AG04449 (cell line): ENCODE measurements at regions not wholly inside any gene's neighbourhood (a gene's known extent, or its start where the extent isn't known, plus 50 kb on each side); places are given as distances from the start of the nearest gene placed in this dataset.

ENCODE experiments used
- CTCF ChIA-PET: fragments of 350-600 bp; formaldehyde crosslinking; extraction: SDS; loops from one replicate; lab custom pipeline; 2021; ENCODE audit warnings: antibody characterized with exemption; lab: Yijun Ruan, JAX
- POLR2A ChIA-PET: fragments of 400-600, 350-600 bp; formaldehyde crosslinking; extraction: SDS; loops from one replicate; lab custom pipeline; 2020; ENCODE audit warnings: antibody characterized with exemption, inconsistent platforms; lab: Yijun Ruan, JAX
- DNase-seq: peaks from one replicate; pipeline ENCODE4 v3.0.0-alpha.2; 2010; ENCODE audit warnings: low read depth, low spot score
- H3K4me3 ChIP-seq: 2 replicates; pipeline ENCODE4 v1.5.1; 2011; ENCODE audit warnings: low read depth, mild to moderate bottlenecking, control low read depth, low read length
- TF ChIP-seq, protein P1 (sequence below): IDR thresholded peaks from one replicate; pipeline ENCODE4 v1.5.1; 2011; ENCODE audit warnings: mild to moderate bottlenecking, moderate library complexity, low read length, control low read depth, inconsistent platforms; ENCODE audit not compliant: insufficient read depth; ENCODE audit errors: missing control alignments

DNA sequence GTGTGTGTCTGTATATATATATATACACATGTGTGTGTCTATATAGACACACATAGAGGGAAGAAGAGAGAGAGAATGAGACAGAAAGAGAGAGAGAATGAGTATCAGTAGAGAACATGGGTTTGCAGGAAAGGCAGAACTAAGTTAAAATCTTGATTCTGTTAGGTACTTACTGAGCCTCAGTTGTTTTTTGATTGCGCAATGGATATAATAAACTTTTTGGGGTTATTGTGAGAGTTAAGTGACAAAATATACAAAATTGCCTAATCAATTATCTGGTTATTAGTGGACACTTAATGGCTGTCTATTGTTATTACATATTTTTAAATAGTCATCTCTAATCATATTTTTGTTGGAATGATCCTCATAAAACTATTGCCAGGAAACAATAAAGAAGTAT lies 169.0 kb downstream of the ETNK1 start:
- no peak overlapping the region for H3K4me3 ChIP-seq
- POLR2A ChIA-PET: no interaction called here
- CTCF ChIA-PET: no interaction called here
- DNase-seq: no peak
- TF ChIP-seq, protein P1, sequence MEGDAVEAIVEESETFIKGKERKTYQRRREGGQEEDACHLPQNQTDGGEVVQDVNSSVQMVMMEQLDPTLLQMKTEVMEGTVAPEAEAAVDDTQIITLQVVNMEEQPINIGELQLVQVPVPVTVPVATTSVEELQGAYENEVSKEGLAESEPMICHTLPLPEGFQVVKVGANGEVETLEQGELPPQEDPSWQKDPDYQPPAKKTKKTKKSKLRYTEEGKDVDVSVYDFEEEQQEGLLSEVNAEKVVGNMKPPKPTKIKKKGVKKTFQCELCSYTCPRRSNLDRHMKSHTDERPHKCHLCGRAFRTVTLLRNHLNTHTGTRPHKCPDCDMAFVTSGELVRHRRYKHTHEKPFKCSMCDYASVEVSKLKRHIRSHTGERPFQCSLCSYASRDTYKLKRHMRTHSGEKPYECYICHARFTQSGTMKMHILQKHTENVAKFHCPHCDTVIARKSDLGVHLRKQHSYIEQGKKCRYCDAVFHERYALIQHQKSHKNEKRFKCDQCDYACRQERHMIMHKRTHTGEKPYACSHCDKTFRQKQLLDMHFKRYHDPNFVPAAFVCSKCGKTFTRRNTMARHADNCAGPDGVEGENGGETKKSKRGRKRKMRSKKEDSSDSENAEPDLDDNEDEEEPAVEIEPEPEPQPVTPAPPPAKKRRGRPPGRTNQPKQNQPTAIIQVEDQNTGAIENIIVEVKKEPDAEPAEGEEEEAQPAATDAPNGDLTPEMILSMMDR: no peak

DNA sequence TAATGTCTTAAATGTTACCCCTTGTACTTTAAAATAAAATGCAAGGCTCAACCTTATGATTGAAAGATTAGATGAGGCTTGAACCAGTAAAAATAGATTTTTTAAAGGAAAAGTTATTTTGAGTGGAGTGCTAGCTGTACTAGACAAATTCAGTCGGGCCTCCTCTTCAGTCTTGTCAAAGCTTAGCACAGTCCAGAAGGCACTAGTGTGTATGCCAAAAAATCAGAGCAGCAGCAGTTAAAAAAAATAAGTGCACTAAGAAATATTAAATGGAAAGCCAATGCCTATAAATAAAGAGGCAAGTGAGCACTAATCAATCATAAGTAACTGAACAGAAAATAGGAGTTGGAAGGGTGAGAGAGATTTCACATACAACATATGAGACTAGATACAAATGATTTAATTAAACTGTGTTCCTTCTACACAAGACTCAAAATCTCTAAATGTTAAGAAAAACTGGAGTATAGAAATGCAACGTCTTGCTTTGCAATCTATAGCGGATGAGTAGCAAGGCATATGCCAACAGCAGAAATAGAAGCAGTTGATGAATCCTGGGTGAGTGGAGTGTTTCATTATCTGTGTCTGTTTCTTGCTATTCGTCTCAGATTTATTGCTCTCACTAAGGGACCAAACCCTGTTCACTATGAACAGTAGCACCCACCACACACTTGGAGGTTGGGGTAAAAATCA lies 172.1 kb downstream of the ETNK1 start:
- DNase-seq: no peak
- ChIA-PET POLR2A (no interaction called here), CTCF (no interaction called here)
- TF ChIP-seq, protein P1: no peak
- H3K4me3 ChIP-seq: no peak overlapping the region

DNA sequence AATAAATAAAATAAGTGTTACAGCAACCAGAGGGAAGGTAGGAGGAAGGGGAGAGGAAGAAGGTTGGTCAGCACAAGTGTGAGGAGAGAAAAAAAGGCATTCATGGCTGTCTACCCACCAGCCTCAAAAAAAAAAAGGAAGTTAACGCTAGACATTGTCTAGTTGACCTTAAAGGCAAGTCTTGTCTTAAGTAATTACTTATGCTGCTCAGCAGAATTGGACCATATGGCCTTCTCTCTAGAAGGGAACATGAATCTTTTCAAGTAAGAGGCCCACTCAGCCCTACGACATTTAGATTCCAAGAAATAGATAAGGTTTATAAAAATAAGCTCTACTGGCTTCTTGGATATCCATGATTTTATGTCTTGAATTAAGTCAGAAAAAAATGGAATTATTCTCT lies 172.7 kb downstream of the ETNK1 start:
- no peak overlapping the region for H3K4me3 ChIP-seq
- no peak for DNase-seq
- ChIA-PET POLR2A (no interaction called here), CTCF (no interaction called here)
- TF ChIP-seq, protein P1: no peak

DNA sequence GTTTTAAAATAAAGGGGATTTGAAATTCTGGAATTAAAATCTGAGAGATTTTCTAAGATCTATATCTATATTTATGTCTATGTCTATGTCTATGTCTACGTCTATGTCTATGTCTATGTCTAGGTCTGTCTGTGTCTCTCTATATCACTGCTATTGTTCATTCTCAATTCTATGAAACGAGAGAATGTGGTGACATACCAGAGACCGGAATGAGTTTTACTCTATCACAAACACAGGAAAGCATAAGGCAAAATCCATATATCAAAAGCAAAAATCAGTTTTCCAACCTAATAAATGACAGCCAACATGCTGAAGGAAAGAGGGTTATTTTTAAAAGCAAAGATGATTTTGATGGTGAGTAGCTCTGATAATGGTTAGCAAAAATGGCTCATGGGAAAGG lies 173.1 kb downstream of the ETNK1 start:
- DNase-seq: no peak
- H3K4me3 ChIP-seq: no peak overlapping the region
- TF ChIP-seq, protein P1: no peak
- POLR2A ChIA-PET: no interaction called here
- CTCF ChIA-PET: no interaction called here

DNA sequence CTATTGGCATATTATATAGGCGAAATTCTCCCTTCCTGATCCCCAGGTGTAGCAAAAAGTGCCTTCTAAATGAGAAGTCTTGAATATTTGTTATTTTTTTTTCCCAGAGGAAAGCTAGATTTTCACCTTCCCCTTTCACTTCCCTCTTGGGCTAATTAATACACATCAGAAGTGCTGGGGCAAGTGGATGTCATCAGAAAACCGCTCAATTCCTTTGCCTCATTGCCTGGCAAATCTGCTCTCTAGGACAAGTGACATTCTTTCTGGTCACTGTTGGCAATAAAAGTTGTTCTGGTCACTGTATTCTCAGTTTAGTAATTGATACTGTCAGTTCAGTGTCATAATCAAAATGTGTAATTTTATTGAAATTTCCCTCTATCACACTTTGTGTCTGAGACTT lies 174.5 kb downstream of the ETNK1 start:
- no peak for DNase-seq
- H3K4me3 ChIP-seq: no peak overlapping the region
- TF ChIP-seq, protein P1: no peak
- ChIA-PET POLR2A (no interaction called here), CTCF (no interaction called here)

DNA sequence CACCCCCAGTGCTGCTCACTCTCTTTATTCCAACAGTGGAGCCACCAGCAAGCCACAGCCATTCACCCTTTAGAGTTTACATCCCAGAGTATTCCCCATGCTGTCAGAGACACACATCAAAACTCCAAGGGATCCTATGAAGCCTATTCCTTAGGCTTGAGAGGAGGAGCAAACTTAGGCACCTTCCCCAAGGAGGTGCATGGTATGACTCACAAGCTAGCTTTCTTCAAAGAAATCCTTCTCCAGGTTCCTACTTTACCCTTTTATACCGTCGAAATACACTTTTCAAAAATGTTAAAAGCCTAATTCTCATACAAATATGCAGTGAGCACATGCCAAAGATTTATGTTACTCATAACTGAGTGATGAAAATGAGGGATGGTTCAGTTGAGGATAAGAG lies 175.4 kb downstream of the ETNK1 start:
- TF ChIP-seq, protein P1: no peak
- no peak overlapping the region for H3K4me3 ChIP-seq
- CTCF ChIA-PET: no interaction called here
- DNase-seq: no peak
- POLR2A ChIA-PET: no interaction called here
